ENCODE measurements at regions not wholly inside any gene's neighbourhood (a gene's known extent, or its start where the extent isn't known, plus 50 kb on each side); places are given as distances from the start of the nearest gene placed in this dataset.

DNA sequence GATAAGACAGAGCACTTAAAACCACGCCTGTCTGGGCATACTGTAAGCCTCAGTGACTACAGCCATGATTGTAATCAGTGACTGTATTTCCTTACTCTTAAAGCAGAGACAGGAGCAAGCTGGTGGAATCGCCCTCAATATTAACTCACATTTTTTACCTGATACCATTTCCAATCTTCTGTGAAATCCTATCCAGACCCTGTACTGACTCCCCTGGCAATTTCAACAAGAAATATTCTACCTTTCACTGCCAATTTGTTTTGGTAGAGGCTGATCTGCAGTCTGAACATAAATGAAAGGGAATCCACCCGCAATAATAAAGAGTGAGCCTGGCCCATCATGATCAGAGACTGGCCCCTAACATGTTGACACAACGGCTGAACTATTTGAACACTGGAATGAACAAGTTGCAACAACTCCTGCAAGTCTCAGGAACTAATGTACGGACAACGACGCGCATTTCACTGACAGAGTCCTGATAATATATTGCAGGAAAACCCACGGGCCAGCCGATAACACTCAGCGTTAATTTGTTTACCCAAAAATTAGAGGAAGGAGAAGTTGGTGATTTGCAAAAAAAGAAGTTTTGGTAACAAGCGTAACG is 195.5 kb upstream of the BTG1 start:
- Histone ChIP-seq H3K4me1 (peaks cover 0 to 22% (median 4%) of the 10 kb centered on the region in 12 donors), H3K27me3 (no peaks in the 10 kb centered on the region), H3K4me3 (peak overlapping the region in 1 of 12 donors; percentile 4), H3K9me3 (no peaks in the 10 kb centered on the region), H3K27ac (no peak overlapping the region), H3K36me3 (no peaks in the 10 kb centered on the region)
- 71 to 77% (median 76%) methylated on average over 13 of the region's 13 CpGs for WGBS, 4 donors
- no peak for ATAC-seq
- intact Hi-C loops (cut with DNase I), result no loop called here
- DNase-seq, result no peak
- TF ChIP-seq, protein P1, sequence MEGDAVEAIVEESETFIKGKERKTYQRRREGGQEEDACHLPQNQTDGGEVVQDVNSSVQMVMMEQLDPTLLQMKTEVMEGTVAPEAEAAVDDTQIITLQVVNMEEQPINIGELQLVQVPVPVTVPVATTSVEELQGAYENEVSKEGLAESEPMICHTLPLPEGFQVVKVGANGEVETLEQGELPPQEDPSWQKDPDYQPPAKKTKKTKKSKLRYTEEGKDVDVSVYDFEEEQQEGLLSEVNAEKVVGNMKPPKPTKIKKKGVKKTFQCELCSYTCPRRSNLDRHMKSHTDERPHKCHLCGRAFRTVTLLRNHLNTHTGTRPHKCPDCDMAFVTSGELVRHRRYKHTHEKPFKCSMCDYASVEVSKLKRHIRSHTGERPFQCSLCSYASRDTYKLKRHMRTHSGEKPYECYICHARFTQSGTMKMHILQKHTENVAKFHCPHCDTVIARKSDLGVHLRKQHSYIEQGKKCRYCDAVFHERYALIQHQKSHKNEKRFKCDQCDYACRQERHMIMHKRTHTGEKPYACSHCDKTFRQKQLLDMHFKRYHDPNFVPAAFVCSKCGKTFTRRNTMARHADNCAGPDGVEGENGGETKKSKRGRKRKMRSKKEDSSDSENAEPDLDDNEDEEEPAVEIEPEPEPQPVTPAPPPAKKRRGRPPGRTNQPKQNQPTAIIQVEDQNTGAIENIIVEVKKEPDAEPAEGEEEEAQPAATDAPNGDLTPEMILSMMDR (IDR thresholded peaks at IDR 0.05), result no peak
- no peak for TF ChIP-seq POLR2A (IDR thresholded peaks at IDR 0.05)

DNA sequence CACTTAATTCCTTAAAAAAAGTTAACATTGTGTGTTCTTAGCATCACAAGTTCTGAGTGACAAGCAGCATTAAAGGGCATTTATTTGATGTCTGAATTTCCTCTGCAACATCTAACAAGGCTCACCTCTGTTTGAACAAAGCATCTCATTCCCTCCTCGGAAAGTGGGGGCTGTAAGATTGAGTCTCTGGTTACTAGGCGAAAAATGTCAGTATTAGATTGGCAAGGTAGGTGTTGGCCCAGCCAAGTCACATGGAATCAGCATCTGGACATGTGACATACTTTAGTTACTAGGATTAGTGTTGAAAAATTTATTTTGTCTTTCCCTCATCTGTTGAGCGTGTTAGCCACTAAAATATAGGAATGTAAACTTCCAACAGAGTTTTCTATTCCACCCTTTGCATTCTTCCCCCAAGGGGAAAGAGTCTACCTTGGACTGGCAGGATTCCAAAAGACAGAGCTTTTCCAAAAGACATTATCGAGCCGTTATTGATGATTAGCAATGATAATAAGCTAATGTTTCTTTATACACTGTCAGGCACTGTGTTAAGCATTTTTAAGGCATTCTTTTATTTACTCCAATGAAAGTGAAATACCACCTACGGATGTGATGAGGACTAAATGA is 194.9 kb upstream of the BTG1 start:
- intact Hi-C loops (cut with DNase I), result no loop called here

DNA sequence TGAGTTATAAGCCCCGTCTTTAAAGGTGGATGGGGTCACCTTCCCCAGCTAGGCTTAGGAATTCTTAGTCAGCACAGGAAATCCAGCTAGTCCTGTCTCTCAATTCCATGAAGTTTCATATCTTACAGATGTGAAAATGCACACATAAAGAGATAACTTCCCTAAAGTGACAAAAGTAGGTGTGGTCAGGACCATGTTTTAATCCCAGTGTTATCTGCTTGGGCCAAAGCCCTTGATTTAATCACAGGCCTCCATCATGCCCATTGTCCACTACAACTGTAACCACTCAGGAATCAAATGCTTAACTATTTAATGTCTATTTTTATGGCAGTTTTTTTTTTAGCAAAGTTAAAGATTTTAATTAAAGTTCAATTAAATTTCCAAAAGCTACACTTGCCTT is 194.4 kb upstream of the BTG1 start:
- ATAC-seq (no peak), DNase-seq (no peak)
- 80 to 94% (median 91%) methylated on average over 1 of the region's 1 CpG for WGBS, 4 donors
- Histone ChIP-seq H3K27ac (no peak overlapping the region), H3K4me1 (peaks cover 0 to 28% (median 4%) of the 10 kb centered on the region in 12 donors), H3K4me3 (no peak overlapping the region), H3K27me3 (no peaks in the 10 kb centered on the region), H3K9me3 (no peaks in the 10 kb centered on the region), H3K36me3 (no peaks in the 10 kb centered on the region)
- TF ChIP-seq POLR2A (IDR thresholded peaks at IDR 0.05), result no peak
- TF ChIP-seq, protein P1 (IDR thresholded peaks at IDR 0.05), result no peak
- intact Hi-C loops (cut with DNase I), result no loop called here

More for the DNA sequence above, 194.9 kb upstream of the BTG1 start:
- Histone ChIP-seq H3K27me3 (no peaks in the 10 kb centered on the region), H3K9me3 (no peaks in the 10 kb centered on the region), H3K4me3 (no peak overlapping the region), H3K36me3 (no peaks in the 10 kb centered on the region), H3K27ac (no peak overlapping the region), H3K4me1 (peaks cover 0 to 28% (median 4%) of the 10 kb centered on the region in 12 donors)
- ATAC-seq (no peak), DNase-seq (no peak)
- WGBS, 4 donors, result 74 to 87% (median 81%) methylated on average over 6 of the region's 6 CpGs
- TF ChIP-seq, protein P1 (IDR thresholded peaks at IDR 0.05), result no peak
- no peak for TF ChIP-seq POLR2A (IDR thresholded peaks at IDR 0.05)

DNA sequence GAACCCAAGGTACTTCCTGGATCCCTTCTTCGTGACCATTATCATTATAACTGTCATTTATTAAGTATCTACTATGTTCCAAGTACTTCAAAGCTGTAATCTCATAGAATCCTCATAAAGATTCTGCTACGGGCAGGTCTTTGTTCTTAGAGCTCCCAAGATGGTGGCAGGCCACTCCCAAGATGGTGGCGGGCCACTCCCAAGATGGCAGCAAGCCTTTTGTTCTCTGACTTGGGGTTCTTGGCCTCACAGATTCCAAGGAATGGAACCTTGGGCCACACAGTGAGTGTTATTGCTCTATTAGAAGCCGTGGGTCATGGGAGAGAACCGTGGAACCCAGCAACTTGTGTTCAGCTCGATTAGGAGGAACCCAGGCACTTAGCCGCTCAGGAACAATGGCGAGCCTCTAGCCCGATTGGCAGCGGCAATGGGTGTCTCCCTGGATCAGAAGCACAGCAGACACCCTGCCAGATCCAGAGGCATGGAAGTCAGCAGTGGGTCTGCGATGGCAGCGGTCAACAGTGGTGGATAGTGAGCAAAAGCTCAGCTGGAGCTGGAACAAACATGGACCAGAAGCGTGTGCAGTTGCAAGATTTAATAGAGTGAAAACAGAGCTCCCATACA is 193.7 kb upstream of the BTG1 start:
- Histone ChIP-seq H3K27me3 (no peaks in the 10 kb centered on the region), H3K9me3 (no peaks in the 10 kb centered on the region), H3K4me3 (no peak overlapping the region), H3K27ac (peak overlapping the region in 1 of 12 donors; percentile 29), H3K4me1 (peaks cover 0 to 28% (median 4%) of the 10 kb centered on the region in 12 donors), H3K36me3 (no peaks in the 10 kb centered on the region)
- TF ChIP-seq POLR2A (IDR thresholded peaks at IDR 0.05), result no peak
- TF ChIP-seq, protein P1 (IDR thresholded peaks at IDR 0.05), result no peak
- 96 to 98% (median 96%) methylated on average over 10 to 13 of the region's 13 CpGs for WGBS, 4 donors
- ATAC-seq (no peak), DNase-seq (no peak)
- intact Hi-C loops (cut with DNase I), result no loop called here

Data from heart left ventricle (tissue), 16 donors.